Neutrophil (primary cell): ENCODE measurements at regions not wholly inside any gene's neighbourhood (a gene's known extent, or its start where the extent isn't known, plus 50 kb on each side); places are given as distances from the start of the nearest gene placed in this dataset.

Experiments used
- H3K27ac ChIP-seq: fragments of 200-600 bp; sonication (generic); 2 replicates; pipeline ENCODE4 v1.5.1; 2016; ENCODE audit warnings: mild to moderate bottlenecking, moderate library complexity
- H3K27me3 ChIP-seq: fragments of 200-600 bp; sonication (generic); 2 replicates; pipeline ENCODE4 v1.6.0; 2016; ENCODE audit warnings: mild to moderate bottlenecking
- H3K36me3 ChIP-seq: fragments of 200-600 bp; sonication (generic); 2 replicates; pipeline ENCODE4 v1.5.1; 2017
- H3K4me1 ChIP-seq, 2 experiments: fragments of 200-600 bp in 1 of 2; sonication (generic) in 1 of 2; 1 replicate in 1 of 2; 2 replicates in 1 of 2; pipeline versions ENCODE4 v1.5.1 to v1.6.1; 2013 to 2016; ENCODE audit warnings: low read depth in 1 of 2, low read length in 1 of 2, mild to moderate bottlenecking in 1 of 2, moderate library complexity in 1 of 2; ENCODE audit not compliant: control insufficient read depth in 1 of 2, insufficient read depth in 1 of 2
- H3K4me3 ChIP-seq, 2 experiments: fragments of 200-600 bp in 1 of 2; sonication (generic) in 1 of 2; 1 replicate in 1 of 2; 2 replicates in 1 of 2; pipeline ENCODE4 v1.5.1; 2013 to 2016; ENCODE audit warnings: low read depth in 1 of 2, low read length in 1 of 2, mild to moderate bottlenecking in 1 of 2, moderate library complexity in 1 of 2
- H3K9me3 ChIP-seq: fragments of 200-600 bp; sonication (generic); 2 replicates; pipeline ENCODE4 v1.5.1; 2016
- TF ChIP-seq, protein P1 (sequence below): fragments of 200-600 bp; sonication (generic); IDR thresholded peaks from 2 replicates; pipeline ENCODE4 v1.5.1; 2016; ENCODE audit warnings: antibody characterized with exemption

DNA sequence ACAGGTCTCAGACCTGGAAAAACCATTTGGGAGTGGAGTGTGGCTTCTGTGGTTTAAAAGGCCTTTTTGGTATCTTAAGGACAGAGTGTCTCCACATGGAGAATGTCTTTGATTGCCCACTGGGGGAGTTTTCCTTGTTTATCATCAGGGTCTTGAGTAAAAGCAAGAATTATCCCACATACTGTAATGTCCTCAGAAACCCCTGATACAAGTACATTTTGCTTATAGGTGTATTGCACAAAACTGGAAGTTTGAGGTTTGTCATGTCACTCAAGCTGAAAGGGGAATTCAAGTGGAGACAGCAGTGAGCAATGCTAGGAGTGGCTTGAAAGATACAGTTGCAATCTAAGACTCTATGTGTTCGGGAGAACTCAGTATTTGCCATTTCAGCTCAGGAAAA is 62.7 kb upstream of the GRAMD2B start:
- H3K4me1 ChIP-seq, result no peaks in the 10 kb centered on the region
- H3K27me3 ChIP-seq, result no peaks in the 10 kb centered on the region
- H3K36me3 ChIP-seq, result no peaks in the 10 kb centered on the region
- H3K27ac ChIP-seq, result no peak overlapping the region
- H3K4me3 ChIP-seq, result no peak overlapping the region
- TF ChIP-seq, protein P1, sequence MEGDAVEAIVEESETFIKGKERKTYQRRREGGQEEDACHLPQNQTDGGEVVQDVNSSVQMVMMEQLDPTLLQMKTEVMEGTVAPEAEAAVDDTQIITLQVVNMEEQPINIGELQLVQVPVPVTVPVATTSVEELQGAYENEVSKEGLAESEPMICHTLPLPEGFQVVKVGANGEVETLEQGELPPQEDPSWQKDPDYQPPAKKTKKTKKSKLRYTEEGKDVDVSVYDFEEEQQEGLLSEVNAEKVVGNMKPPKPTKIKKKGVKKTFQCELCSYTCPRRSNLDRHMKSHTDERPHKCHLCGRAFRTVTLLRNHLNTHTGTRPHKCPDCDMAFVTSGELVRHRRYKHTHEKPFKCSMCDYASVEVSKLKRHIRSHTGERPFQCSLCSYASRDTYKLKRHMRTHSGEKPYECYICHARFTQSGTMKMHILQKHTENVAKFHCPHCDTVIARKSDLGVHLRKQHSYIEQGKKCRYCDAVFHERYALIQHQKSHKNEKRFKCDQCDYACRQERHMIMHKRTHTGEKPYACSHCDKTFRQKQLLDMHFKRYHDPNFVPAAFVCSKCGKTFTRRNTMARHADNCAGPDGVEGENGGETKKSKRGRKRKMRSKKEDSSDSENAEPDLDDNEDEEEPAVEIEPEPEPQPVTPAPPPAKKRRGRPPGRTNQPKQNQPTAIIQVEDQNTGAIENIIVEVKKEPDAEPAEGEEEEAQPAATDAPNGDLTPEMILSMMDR, result no peak
- H3K9me3 ChIP-seq, result no peaks in the 10 kb centered on the region

DNA sequence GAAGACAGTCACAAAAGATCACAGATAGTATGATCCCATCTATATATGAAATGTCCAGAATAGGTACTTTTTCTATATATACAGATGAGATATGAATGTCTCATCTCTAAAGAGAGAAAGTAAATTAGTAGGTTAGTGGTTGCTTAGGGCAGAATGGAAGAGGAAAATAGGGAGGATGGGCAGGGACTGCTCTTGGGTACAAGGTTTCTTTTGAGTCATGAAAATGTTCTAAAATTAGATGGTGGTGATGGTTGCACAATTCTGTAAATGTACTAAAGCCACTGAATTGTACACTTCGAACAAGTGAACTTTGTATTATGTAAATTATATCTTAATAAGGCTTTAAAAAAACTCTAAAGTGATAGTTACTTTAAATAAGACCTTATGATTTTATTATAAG is 59.6 kb upstream of the GRAMD2B start:
- no peak overlapping the region for H3K4me3 ChIP-seq
- no peak overlapping the region for H3K27ac ChIP-seq
- no peaks in the 10 kb centered on the region for H3K36me3 ChIP-seq
- H3K4me1 ChIP-seq, result no peaks in the 10 kb centered on the region
- TF ChIP-seq, protein P1, result no peak
- no peaks in the 10 kb centered on the region for H3K9me3 ChIP-seq
- no peaks in the 10 kb centered on the region for H3K27me3 ChIP-seq

DNA sequence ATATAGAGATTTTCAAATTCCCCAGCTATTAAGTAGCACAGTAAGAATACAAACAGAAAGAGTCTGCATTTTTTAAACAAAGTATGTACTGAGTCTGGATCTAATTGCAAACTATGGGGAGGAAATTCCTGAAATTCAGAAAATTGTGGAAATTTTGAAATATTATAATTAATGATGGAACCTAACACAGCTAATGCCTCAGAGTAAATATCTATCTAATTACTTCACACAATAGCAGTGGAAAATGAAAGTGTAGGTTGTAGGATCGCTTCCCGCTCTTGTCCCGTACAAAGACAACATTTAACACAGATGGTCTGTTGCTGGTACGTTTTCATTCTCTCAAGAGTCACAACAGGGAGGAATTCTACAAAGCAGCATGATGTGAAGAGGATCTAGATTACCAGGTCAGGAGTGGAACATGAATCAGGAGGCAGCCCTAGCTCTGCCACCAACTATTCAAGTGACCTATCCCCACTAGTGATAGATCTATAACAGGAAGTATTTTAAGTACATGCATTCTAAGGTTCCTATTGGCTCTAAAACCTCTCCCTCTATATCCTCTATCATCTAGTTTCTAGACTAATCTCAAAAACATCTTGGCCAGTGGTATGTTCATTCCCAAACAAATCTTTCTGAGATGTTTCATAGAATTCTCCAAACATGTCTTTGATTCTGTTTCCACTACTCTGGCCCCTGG is 58.9 kb upstream of the GRAMD2B start:
- Histone ChIP-seq H3K4me3 (no peak overlapping the region), H3K36me3 (no peaks in the 10 kb centered on the region), H3K27ac (no peak overlapping the region), H3K4me1 (no peaks in the 10 kb centered on the region), H3K9me3 (no peaks in the 10 kb centered on the region), H3K27me3 (no peaks in the 10 kb centered on the region)
- TF ChIP-seq, protein P1, result no peak

DNA sequence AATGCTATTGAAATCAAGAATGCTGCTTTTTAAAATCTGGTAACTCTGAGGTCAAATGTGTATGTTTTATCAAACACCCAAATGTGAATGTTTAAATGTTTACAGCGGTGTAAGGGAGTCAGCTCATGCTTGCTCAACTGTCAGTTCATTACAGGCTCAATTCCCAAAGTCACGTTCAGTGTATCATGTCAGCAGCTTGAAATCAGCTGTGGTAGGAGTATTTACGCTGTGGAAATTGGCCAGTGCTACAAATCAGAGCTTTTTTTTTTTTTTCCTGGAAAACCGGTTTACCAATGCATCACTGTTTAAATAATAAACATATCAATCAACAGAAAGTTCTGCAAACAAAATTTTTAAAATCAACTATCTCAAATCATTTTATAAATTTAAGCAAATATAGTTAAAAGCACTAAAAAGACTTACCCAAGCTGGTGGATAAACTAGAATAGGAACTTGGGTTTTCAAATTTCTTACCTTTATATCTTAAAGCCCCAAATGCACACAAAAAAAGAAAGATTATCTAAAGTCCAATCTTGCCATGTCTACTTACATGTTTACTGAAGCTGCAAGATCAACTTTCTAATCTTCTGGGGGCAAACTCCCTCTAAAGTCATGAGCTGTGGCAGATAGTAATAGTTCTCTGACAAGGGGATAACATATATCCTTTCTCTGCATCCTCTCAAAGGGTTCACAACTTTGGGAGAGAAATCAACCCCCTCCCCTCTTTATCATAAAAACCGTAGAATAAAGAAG is 57.6 kb upstream of the GRAMD2B start:
- Histone ChIP-seq H3K36me3 (no peaks in the 10 kb centered on the region), H3K4me3 (no peak overlapping the region), H3K27ac (no peak overlapping the region), H3K4me1 (no peaks in the 10 kb centered on the region), H3K27me3 (no peaks in the 10 kb centered on the region), H3K9me3 (no peaks in the 10 kb centered on the region)
- TF ChIP-seq, protein P1, result no peak

DNA sequence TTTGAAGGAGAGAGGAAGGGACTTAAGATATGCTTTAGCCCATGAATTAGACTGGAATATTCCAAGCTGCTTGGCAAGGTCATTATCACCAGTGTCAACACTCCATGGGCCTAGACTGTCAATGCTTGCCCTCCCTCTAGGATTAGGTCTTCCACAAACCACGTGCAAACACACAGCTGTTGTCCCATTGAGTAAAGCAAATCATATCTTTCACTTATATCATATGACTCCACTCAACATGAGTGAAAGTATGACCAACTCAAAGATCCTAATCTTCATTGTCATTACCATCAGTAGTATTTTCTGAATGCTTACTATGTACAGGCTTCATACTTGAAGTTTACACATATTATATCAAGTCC is 57.0 kb upstream of the GRAMD2B start:
- Histone ChIP-seq H3K27me3 (no peaks in the 10 kb centered on the region), H3K27ac (no peak overlapping the region), H3K36me3 (no peaks in the 10 kb centered on the region), H3K4me1 (no peaks in the 10 kb centered on the region), H3K4me3 (no peak overlapping the region), H3K9me3 (no peaks in the 10 kb centered on the region)
- TF ChIP-seq, protein P1, result no peak
